ENCODE measurements at regions not wholly inside any gene's neighbourhood (a gene's known extent, or its start where the extent isn't known, plus 50 kb on each side); places are given as distances from the start of the nearest gene placed in this dataset.

DNA sequence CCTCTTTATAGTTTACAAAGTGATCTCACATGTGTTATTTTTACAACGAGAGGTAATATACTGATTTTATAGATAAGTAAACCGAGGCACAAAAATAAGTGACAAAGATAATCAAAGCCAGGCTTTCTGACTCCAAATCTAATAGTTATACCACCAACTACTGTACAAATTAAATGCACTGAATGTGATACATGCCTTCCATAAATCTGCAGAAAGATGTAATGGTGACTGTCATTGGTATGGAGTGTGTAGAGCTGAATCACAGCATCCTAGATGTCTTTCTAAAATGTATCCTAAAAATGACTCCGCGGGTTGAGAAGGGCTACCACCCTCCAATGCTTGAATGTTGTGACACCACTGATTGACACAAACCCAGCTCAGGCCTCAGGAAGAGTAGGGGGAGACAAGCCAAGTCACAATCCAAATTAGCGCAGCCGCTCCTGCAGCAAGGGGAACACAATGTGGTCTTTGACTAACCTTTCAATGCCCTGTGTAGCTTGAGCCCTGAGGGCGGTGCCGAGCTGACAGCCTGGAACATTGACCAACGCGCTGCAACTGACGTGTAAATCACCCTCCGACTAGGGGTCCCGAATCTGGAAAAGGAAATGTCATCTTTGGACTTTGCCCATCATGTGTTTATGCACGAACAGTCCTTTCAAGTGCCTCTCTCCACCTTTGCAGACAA lies 136.8 kb downstream of the OLIG3 start (continued):
- TF ChIP-seq FOSL1 (IDR thresholded peaks at IDR 0.05; ENCODE audit: low read depth) (no peak), POLR2A (IDR thresholded peaks at IDR 0.05; ENCODE audit: borderline replicate concordance, extremely low read depth, insufficient read depth, insufficient read length) (no peak), EGR1 (IDR thresholded peaks at IDR 0.05; ENCODE audit: low read depth) (no peak), ZNF274 (IDR thresholded peaks at IDR 0.05; ENCODE audit: low read depth, low read length) (no peak), ELF1 (IDR thresholded peaks at IDR 0.05; ENCODE audit: borderline replicate concordance, low read depth) (no peak)

DNA sequence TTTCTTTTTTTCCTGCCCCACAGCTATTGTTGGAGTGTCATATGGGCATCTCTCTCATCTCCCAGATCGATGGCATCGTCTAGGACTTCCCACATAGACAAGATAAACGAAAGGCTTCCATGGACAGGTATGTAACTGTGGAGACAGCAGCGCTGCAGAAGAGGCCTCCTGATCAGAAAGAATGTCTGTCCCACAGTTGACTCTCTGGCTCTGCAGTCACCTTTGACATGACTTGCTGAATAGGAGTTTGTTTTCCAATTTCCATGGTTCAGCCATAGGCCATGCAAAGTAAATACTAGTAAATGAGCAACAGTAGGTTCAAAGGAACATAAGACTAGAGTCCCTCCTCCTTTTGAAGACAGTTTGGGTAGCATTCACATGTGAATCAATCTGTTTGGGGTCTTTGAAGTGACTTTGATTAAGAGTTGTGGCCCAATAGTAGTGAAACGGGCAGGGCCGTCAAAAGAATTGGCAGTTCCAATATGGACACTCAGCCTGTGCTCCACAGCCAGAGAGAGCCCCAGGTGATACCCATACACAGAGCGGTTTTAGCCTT lies 134.7 kb upstream of the IFNGR1 start:
- H3K4me1 ChIP-seq (ENCODE audit: control insufficient read depth in 1 of 2, insufficient read depth in 2 of 2, low read length in 2 of 2) = no peaks in the 10 kb centered on the region
- no peaks in the 10 kb centered on the region for H3K79me2 ChIP-seq (ENCODE audit: insufficient read depth, low read length)
- H3K9ac ChIP-seq (ENCODE audit: low read length) = no peak overlapping the region
- no peaks in the 10 kb centered on the region for H4K20me1 ChIP-seq (ENCODE audit: insufficient read depth)
- POLR2A ChIA-PET = no interaction called here
- RAD21 ChIA-PET (ENCODE audit: low non-redundant PET in 1 of 2, low total read pairs in 2 of 2, uncharacterized antibody in 2 of 2, unreplicated experiment in 2 of 2) = no interaction called here
- H3K36me3 ChIP-seq (ENCODE audit: control insufficient read depth in 1 of 2, insufficient read depth in 2 of 2, low read length in 2 of 2) = no peaks in the 10 kb centered on the region
- no peak overlapping the region for H2AFZ ChIP-seq (ENCODE audit: low read depth, low read length, poor library complexity, severe bottlenecking)
- no peaks in the 10 kb centered on the region for H3K9me2 ChIP-seq (ENCODE audit: insufficient read depth)
- BruUV-seq (replicated peaks) = no TSS peak
- no peak for ATAC-seq
- no peak for DNase-seq (ENCODE audit: low read depth, low spot score)
- intact Hi-C loops (cut with micrococcal nuclease) = no loop called here
- H3K9me3 ChIP-seq (ENCODE audit: control insufficient read depth in 1 of 2, insufficient read depth in 1 of 2, low read depth in 1 of 2, low read length in 2 of 2) = no peaks in the 10 kb centered on the region
- no peak overlapping the region for H3K27ac ChIP-seq (ENCODE audit: low read depth, low read length)
- CTCF ChIA-PET = no interaction called here
- no peak overlapping the region for H3K4me3 ChIP-seq (replicated peaks in 1 of 2; ENCODE audit: low read depth in 1 of 2, low read length in 2 of 2)
- no peak overlapping the region for H3K4me2 ChIP-seq (ENCODE audit: low read length)
- H3K27me3 ChIP-seq (ENCODE audit: insufficient read depth, low read length) = no peaks in the 10 kb centered on the region
- TF ChIP-seq EZH2 (IDR thresholded peaks at IDR 0.05) (no peak), RAD21 (IDR thresholded peaks at IDR 0.05; ENCODE audit: low read depth) (no peak), CBX3 (IDR thresholded peaks at IDR 0.05; ENCODE audit: low read depth) (no peak), FOSL1 (IDR thresholded peaks at IDR 0.05; ENCODE audit: low read depth) (no peak), EZH2phosphoT487 (IDR thresholded peaks at IDR 0.05; ENCODE audit: borderline replicate concordance) (no peak), ATF3 (IDR thresholded peaks at IDR 0.05) (no peak), MAX (IDR thresholded peaks at IDR 0.05) (no peak), EGR1 (IDR thresholded peaks at IDR 0.05; ENCODE audit: low read depth) (no peak), SIN3A (IDR thresholded peaks at IDR 0.05; ENCODE audit: low read depth) (no peak), ZBTB33 (IDR thresholded peaks at IDR 0.05; ENCODE audit: extremely low read depth, insufficient replicate concordance, low read length) (no peak), ZFX (IDR thresholded peaks at IDR 0.05) (no peak), CEBPB (IDR thresholded peaks at IDR 0.05; ENCODE audit: low read depth) (no peak), JUND (IDR thresholded peaks at IDR 0.05) (no peak), REST (IDR thresholded peaks at IDR 0.05; ENCODE audit: low read depth) (no peak)
- TF ChIP-seq, protein P1, sequence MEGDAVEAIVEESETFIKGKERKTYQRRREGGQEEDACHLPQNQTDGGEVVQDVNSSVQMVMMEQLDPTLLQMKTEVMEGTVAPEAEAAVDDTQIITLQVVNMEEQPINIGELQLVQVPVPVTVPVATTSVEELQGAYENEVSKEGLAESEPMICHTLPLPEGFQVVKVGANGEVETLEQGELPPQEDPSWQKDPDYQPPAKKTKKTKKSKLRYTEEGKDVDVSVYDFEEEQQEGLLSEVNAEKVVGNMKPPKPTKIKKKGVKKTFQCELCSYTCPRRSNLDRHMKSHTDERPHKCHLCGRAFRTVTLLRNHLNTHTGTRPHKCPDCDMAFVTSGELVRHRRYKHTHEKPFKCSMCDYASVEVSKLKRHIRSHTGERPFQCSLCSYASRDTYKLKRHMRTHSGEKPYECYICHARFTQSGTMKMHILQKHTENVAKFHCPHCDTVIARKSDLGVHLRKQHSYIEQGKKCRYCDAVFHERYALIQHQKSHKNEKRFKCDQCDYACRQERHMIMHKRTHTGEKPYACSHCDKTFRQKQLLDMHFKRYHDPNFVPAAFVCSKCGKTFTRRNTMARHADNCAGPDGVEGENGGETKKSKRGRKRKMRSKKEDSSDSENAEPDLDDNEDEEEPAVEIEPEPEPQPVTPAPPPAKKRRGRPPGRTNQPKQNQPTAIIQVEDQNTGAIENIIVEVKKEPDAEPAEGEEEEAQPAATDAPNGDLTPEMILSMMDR (IDR thresholded peaks at IDR 0.05 in 2 of 3, conservative IDR thresholded peaks at IDR 0.05 in 1 of 3; ENCODE audit: borderline replicate concordance in 1 of 3, insufficient read depth in 1 of 3, low read depth in 2 of 3, low read length in 2 of 3) = no peak
